Mammary epithelial cell (primary cell): ENCODE measurements at regions not wholly inside any gene's neighbourhood (a gene's known extent, or its start where the extent isn't known, plus 50 kb on each side); places are given as distances from the start of the nearest gene placed in this dataset.

Source experiments
- CTCF ChIP-seq, 2 donors: IDR thresholded peaks in 1 of 2; conservative IDR thresholded peaks in 1 of 2; 2 replicates each; pipeline ENCODE4 v1.5.1; 2011 to 2012; ENCODE audit warnings: inconsistent platforms in 2 of 2, low read length in 2 of 2, mild to moderate bottlenecking in 2 of 2, control low read depth in 1 of 2, low read depth in 1 of 2; ENCODE audit not compliant: insufficient read depth in 1 of 2; ENCODE audit errors: extremely low read depth in 1 of 2
- EZH2 ChIP-seq: IDR thresholded peaks from 2 replicates; pipeline ENCODE4 v1.6.1; 2012; ENCODE audit warnings: low read length, inconsistent platforms, borderline replicate concordance

- no peak for TF ChIP-seq CTCF (conservative IDR thresholded peaks at IDR 0.05 in 1 of 2, IDR thresholded peaks at IDR 0.05 in 1 of 2; ENCODE audit: extremely low read depth in 1 of 2, insufficient read depth in 1 of 2, low read depth in 1 of 2, low read length in 2 of 2)
- no peak for TF ChIP-seq EZH2
These were observed 459.5 kb upstream of the KLF12 start for GRCh38 chr13:74593688-74594087.
